ENCODE measurements at regions not wholly inside any gene's neighbourhood (a gene's known extent, or its start where the extent isn't known, plus 50 kb on each side); places are given as distances from the start of the nearest gene placed in this dataset.
"Not testable (repeated sequence)": the region's sequence is repeated elsewhere in the genome, so short reads cannot be mapped to it uniquely, and the experiment has no call there.

DNA sequence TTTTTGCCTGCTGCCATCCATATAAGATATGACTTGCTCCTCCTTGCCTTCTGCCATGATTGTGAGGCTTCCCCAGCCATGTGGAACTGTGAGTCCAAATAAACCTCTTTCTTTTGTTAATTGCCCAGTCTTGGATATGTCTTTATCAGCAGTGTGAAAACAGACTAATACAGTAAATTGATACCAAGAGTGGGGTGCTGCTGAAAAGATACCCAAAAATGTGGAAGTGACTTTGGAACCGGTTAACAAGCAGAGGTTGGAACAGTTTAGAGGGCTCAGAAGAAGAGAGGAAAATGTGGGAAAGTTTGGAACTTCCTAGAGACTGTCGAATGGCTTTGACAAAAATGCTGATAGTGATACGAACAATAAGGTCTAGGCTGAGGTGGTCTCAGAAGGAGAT, 61.1 kb upstream of the DLG1 start:
- H3K27ac Mint-ChIP-seq; H3K36me3 Mint-ChIP-seq (ENCODE audit: low read depth); H3K4me1 Mint-ChIP-seq (ENCODE audit: low read depth); H3K27me3 Mint-ChIP-seq (ENCODE audit: insufficient read depth); H3K4me3 Mint-ChIP-seq; intact Hi-C loops (cut with micrococcal nuclease); DNase-seq (ENCODE audit: low spot score): not testable (repeated sequence)
- H3K9me3 Mint-ChIP-seq = peaks cover 21% of the 10 kb centered on the region

DNA sequence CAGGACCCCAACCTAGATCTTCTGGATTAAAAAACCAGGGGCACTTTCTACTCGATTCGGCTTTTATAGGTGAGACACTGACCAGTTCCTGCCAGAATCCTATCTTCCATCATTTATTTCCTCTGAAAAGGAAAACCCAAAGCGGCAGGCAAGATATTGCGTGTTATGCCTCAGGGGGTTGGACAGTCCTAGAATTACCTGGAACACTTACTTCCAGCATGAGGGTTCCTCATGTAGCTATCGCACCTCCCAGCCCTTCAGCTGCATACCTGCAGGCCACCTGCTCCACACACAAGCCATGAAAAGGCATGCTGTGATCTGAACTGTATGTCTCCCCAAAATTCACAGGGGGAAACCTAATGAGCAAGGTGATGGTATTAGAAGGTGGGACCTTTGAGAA, 58.3 kb upstream of the DLG1 start:
- Mint-ChIP-seq H3K27me3 (ENCODE audit: insufficient read depth) (peaks cover 8% of the 10 kb centered on the region), H3K9me3 (peaks cover 21% of the 10 kb centered on the region), H3K4me1 (ENCODE audit: low read depth) (no peaks in the 10 kb centered on the region), H3K36me3 (ENCODE audit: low read depth) (peaks cover 2% of the 10 kb centered on the region), H3K27ac (no peak overlapping the region), H3K4me3 (no peak overlapping the region)
- no peak for DNase-seq (ENCODE audit: low spot score)
- intact Hi-C loops (cut with micrococcal nuclease) = no loop called here

DNA sequence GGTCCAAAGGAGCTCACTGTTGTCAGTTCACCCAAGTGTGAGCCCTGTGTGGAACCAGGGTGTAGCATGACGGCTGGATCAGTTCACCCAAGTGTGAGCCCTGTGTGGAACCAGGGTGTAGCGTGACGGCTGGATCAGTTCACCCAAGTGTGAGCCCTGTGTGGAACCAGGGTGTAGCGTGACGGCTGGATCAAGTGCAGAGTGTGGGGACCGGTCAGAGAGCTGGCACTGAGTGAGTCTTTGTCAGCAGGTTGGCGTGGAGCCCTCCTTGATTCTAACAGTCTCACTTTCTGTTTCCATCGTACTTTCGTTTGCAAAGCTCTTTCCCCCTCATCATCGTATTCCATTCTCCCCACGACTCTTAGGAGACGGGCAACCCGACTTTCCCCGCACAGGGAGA, 57.9 kb upstream of the DLG1 start:
- peaks cover 7% of the 10 kb centered on the region for H3K27me3 Mint-ChIP-seq (ENCODE audit: insufficient read depth)
- no peaks in the 10 kb centered on the region for H3K4me1 Mint-ChIP-seq (ENCODE audit: low read depth)
- H3K9me3 Mint-ChIP-seq = peaks cover 19% of the 10 kb centered on the region
- DNase-seq (ENCODE audit: low spot score) = no peak
- peaks cover 1% of the 10 kb centered on the region for H3K36me3 Mint-ChIP-seq (ENCODE audit: low read depth)
- no peak overlapping the region for H3K4me3 Mint-ChIP-seq
- intact Hi-C loops (cut with micrococcal nuclease) = no loop called here
- H3K27ac Mint-ChIP-seq = no peak overlapping the region

DNA sequence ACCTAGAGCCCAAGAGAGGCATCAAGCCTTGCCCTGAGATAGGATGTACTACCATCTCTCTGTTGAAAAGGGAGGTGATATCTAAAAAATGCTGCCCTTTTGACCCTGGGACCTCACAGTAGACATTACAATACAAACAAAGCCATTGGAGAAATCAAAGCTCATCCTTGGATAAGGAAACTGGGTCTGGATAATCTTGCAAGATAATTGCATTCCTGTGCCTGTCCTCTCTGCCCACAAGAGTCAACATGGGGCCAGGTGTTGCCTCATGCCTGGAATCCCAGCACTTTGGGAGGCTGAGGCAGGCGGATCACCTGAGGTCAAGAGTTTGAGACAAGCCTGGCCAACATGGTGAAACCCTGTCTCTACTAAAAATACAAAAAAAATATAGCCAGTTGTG, 57.3 kb upstream of the DLG1 start:
- no peaks in the 10 kb centered on the region for H3K4me1 Mint-ChIP-seq (ENCODE audit: low read depth)
- no peak overlapping the region for H3K4me3 Mint-ChIP-seq

DNA sequence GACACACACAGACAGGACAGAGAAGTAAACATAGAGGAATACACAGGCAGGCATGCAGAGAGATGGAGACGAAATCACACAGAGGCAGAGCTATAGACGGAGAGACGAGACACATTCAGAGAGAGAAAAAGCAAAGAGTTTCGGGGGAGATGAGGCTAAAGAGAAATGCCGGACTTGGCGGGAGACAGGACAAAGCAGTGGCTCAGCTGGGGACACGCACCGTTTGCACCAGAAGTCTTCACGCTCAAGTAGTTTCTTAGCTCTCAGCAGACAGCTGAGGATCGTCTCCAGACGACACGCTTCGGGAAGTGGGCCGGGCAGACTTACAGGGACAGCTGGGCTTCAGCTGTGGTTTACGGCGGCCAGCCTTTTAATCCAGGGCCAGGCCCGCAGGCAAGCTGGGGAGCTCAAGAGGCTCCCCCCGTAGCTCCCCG, 56.2 kb upstream of the DLG1 start:
- no peak for DNase-seq (ENCODE audit: low spot score)
- peaks cover 9% of the 10 kb centered on the region for H3K9me3 Mint-ChIP-seq
- H3K4me3 Mint-ChIP-seq = no peak overlapping the region
- no peaks in the 10 kb centered on the region for H3K36me3 Mint-ChIP-seq (ENCODE audit: low read depth)
- no peaks in the 10 kb centered on the region for H3K4me1 Mint-ChIP-seq (ENCODE audit: low read depth)
- H3K27me3 Mint-ChIP-seq (ENCODE audit: insufficient read depth) = peaks cover 5% of the 10 kb centered on the region
- intact Hi-C loops (cut with micrococcal nuclease) = no loop called here
- H3K27ac Mint-ChIP-seq = no peak overlapping the region

More for the DNA sequence above, 57.3 kb upstream of the DLG1 start:
- H3K27ac Mint-ChIP-seq = no peak overlapping the region
- peaks cover 5% of the 10 kb centered on the region for H3K27me3 Mint-ChIP-seq (ENCODE audit: insufficient read depth)
- no peaks in the 10 kb centered on the region for H3K36me3 Mint-ChIP-seq (ENCODE audit: low read depth)
- DNase-seq (ENCODE audit: low spot score) = no peak
- intact Hi-C loops (cut with micrococcal nuclease) = no loop called here
- peaks cover 14% of the 10 kb centered on the region for H3K9me3 Mint-ChIP-seq

DNA sequence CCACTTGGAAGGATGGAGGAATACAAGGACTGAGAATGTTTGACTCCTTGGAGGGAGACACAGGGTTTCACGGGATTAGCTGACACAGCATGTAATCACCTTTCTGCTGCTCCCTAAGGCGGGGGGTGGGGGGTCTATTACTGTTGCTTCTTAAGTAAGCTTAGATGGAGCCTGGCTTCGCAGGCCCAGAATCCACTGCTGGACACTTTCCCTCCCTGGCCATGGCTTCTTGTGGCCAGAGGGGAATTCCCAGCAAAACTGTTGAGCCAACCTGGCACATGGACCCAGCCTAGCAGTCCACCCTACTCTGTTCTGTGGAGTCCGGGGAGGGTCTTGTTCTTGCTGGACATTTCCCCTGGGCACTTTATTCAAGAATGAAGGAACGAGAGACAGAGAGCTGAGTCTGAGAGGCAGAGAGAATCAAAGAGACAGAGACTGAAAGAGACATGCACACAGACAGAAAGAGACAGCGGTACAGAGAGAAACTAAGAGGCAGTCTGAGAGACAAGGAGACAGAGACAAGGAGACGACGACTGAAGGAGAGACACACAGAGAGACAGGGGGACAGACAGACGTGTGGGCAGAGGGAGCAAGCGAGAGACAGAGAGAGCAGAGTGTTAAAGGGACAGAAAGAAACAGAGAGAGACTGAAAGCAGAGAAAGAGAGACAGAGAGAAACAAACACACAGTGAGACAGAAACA, 55.6 kb upstream of the DLG1 start:
- Mint-ChIP-seq H3K4me1 (ENCODE audit: low read depth) (no peaks in the 10 kb centered on the region), H3K27me3 (ENCODE audit: insufficient read depth) (peaks cover 5% of the 10 kb centered on the region), H3K9me3 (peaks cover 3% of the 10 kb centered on the region), H3K36me3 (ENCODE audit: low read depth) (no peaks in the 10 kb centered on the region), H3K4me3 (no peak overlapping the region), H3K27ac (no peak overlapping the region)
- intact Hi-C loops (cut with micrococcal nuclease) = no loop called here
- DNase-seq (ENCODE audit: low spot score) = no peak

DNA sequence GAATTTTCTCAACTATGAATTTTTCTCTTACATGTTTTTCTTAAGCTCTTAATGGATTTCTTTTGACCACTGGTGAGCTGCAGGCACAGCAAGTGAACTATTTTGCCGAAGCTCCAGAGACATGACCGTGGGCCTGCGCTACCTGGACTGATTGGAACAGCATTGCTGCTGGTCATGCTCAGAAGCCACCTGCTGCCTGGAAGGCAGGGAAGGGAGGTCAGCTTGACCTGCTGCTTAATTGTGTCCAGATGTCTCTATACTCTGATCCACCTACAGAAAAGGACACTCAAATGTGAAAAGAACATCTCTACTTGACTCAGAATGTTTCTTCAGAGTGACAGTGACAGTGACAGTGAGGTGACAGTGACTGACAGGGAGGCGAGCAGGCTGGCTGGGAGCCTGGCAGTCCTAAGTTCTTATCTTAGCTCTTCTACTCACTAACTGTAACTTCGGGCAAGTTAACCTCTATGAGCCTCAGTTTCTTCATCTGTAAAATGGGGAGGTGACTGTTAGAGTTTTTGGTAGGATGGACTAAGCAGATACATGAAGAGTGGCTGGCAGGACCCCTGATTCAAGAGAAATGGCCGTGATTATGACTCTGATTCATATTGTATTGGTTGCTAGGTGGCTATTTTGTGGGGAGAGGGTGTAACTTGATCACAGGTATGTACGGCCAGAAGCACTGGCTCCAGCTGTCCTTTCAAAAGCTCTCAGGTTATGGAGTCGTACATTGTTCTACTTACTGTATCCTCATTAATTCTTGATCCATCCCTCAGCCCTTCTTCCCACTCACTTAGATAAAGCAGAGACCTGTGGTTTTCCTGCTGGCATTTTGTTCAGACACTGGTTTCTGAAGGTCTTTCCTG, 54.8 kb upstream of the DLG1 start:
- no peak for DNase-seq (ENCODE audit: low spot score)
- Mint-ChIP-seq H3K9me3 (no peaks in the 10 kb centered on the region), H3K27me3 (ENCODE audit: insufficient read depth) (peaks cover 5% of the 10 kb centered on the region), H3K4me1 (ENCODE audit: low read depth) (no peaks in the 10 kb centered on the region), H3K36me3 (ENCODE audit: low read depth) (no peaks in the 10 kb centered on the region), H3K27ac (no peak overlapping the region), H3K4me3 (no peak overlapping the region)
- intact Hi-C loops (cut with micrococcal nuclease) = no loop called here

DNA sequence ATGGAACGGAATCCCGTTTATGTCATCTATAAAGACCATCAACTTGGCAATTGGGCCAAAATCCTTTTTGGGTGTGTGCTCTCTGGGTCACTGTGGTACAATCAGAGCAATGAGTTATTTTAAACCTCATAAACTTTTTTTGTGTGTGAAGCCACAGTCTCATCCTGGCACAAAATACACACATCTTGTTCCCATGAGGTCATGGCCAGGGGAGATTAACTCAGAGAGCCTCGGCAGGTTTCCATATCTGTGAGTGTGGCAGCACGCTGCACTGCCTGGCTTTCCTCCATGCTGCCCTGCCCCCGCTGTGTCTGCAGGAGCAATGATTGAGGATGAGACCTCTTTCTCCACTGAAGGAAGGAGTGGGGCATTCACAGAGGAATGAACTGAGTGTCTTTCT, 54.0 kb upstream of the DLG1 start:
- H3K9me3 Mint-ChIP-seq = no peaks in the 10 kb centered on the region
- H3K27me3 Mint-ChIP-seq (ENCODE audit: insufficient read depth) = peaks cover 8% of the 10 kb centered on the region
- H3K27ac Mint-ChIP-seq = no peak overlapping the region
- H3K4me3 Mint-ChIP-seq = no peak overlapping the region
- intact Hi-C loops (cut with micrococcal nuclease) = no loop called here
- no peaks in the 10 kb centered on the region for H3K4me1 Mint-ChIP-seq (ENCODE audit: low read depth)
- H3K36me3 Mint-ChIP-seq (ENCODE audit: low read depth) = no peaks in the 10 kb centered on the region
- DNase-seq (ENCODE audit: low spot score) = no peak

DNA sequence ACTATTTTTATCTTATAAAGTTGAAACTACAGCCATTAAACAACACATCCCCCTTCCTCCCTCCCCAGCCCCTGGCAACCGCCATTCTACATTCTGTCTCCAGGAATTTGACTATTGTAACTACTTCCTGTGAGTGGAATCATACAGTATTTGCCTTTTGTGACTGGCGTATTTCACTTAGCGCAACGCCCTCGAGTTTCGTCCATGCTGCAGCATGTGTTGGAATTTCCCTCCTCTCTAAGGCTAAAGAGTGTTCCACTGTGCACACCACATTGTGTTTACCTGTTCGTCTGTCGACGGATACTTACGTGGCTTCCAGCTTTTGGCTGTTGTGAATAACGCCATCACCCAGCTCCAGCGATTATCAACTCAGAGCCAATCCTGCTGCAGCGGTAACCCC, 52.0 kb upstream of the DLG1 start:
- Mint-ChIP-seq H3K4me3 (no peak overlapping the region), H3K9me3 (no peaks in the 10 kb centered on the region), H3K27ac (no peak overlapping the region), H3K36me3 (ENCODE audit: low read depth) (no peaks in the 10 kb centered on the region), H3K27me3 (ENCODE audit: insufficient read depth) (peaks cover 10% of the 10 kb centered on the region), H3K4me1 (ENCODE audit: low read depth) (no peaks in the 10 kb centered on the region)
- no peak for DNase-seq (ENCODE audit: low spot score)
- intact Hi-C loops (cut with micrococcal nuclease) = no loop called here

DNA sequence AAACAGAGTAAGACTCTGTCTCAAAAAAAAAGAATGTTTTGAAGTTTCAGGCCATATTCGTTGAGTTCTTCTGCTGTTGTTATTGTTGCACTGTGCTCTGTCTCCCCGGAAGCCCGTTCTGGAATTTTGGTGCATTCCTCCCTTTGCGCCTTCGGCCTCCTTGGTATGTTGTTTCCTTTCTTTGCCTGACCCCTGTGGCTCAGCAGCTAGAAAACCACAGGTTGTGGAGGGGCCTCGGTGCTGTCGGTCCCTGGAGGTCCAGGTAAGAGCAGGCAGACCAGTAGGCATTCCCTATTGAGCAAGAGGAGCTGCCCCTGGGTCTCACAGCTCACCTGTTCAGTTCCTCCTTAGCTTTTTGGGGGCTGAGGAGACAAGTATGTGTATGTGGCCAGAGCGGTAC, 51.0 kb upstream of the DLG1 start:
- peaks cover 9% of the 10 kb centered on the region for H3K27me3 Mint-ChIP-seq (ENCODE audit: insufficient read depth)
- H3K4me3 Mint-ChIP-seq = no peak overlapping the region
- intact Hi-C loops (cut with micrococcal nuclease) = no loop called here
- no peaks in the 10 kb centered on the region for H3K36me3 Mint-ChIP-seq (ENCODE audit: low read depth)
- H3K4me1 Mint-ChIP-seq (ENCODE audit: low read depth) = no peaks in the 10 kb centered on the region
- DNase-seq (ENCODE audit: low spot score) = no peak
- H3K27ac Mint-ChIP-seq = no peak overlapping the region
- no peaks in the 10 kb centered on the region for H3K9me3 Mint-ChIP-seq

Measured in activated T-helper 1 cell treated with anti-CD3 and anti-CD28 coated beads, Interleukin-12 subunit alpha, Interleukin-12 subunit beta, Interleukin-2, Interleukin-4 antibody, amounts not matched to agents 30 ng/mL and 10 ng/mL and 1 ng/mL, durations not matched to agents 14 hours and 24 hours and 36 hours (primary cell).